ENCODE measurements at regions not wholly inside any gene's neighbourhood (a gene's known extent, or its start where the extent isn't known, plus 50 kb on each side); places are given as distances from the start of the nearest gene placed in this dataset.

GRCh38 chr7:50151661-50152060, 58.6 kb upstream of the ZPBP start:
- ChIA-PET CTCF (interaction anchor here (2.3 kb wide), 1 partner anchor 9 kb away, joined by 15 read pairs; no protein-coding TSS in a partner anchor), POLR2A (no interaction called here)
- Mint-ChIP-seq H3K27ac (ENCODE audit: low read depth, unreplicated experiment) (no peak overlapping the region), H3K36me3 (ENCODE audit: insufficient read depth, unreplicated experiment) (no peaks in the 10 kb centered on the region), H3K27me3 (ENCODE audit: insufficient read depth, unreplicated experiment) (peaks cover 38% of the 10 kb centered on the region), H3K4me3 (ENCODE audit: unreplicated experiment) (no peak overlapping the region), H3K4me1 (ENCODE audit: insufficient read depth, unreplicated experiment) (no peaks in the 10 kb centered on the region), H3K9me3 (ENCODE audit: unreplicated experiment) (no peaks in the 10 kb centered on the region)
- no peak for DNase-seq (ENCODE audit: unreplicated experiment)
- BruUV-seq (replicated peaks) = no TSS peak
- intact Hi-C loops (cut with micrococcal nuclease) = no loop called here
- no peak for TF ChIP-seq CTCF (IDR thresholded peaks at IDR 0.05; ENCODE audit: unreplicated experiment)

- ChIA-PET POLR2A (no interaction called here), CTCF (interaction anchor here (0.6 to 3.5 kb wide), 2 partner anchors 266 to 1586 kb away, joined by 3 to 15 read pairs; no protein-coding TSS in a partner anchor)
- TF ChIP-seq CTCF (IDR thresholded peaks at IDR 0.05; ENCODE audit: unreplicated experiment) = no peak
- H3K36me3 Mint-ChIP-seq (ENCODE audit: insufficient read depth, unreplicated experiment) = no peaks in the 10 kb centered on the region
- H3K4me3 Mint-ChIP-seq (ENCODE audit: unreplicated experiment) = no peak overlapping the region
- intact Hi-C loops (cut with micrococcal nuclease) = no loop called here
- no peaks in the 10 kb centered on the region for H3K4me1 Mint-ChIP-seq (ENCODE audit: insufficient read depth, unreplicated experiment)
- no peak overlapping the region for H3K27ac Mint-ChIP-seq (ENCODE audit: low read depth, unreplicated experiment)
- no peaks in the 10 kb centered on the region for H3K9me3 Mint-ChIP-seq (ENCODE audit: unreplicated experiment)
- no peak for DNase-seq (ENCODE audit: unreplicated experiment)
- BruUV-seq (replicated peaks) = no TSS peak
- H3K27me3 Mint-ChIP-seq (ENCODE audit: insufficient read depth, unreplicated experiment) = peaks cover 44% of the 10 kb centered on the region
Observed at GRCh38 chr7:50151001-50151400, 58.0 kb upstream of the ZPBP start.

- no peaks in the 10 kb centered on the region for H3K36me3 Mint-ChIP-seq (ENCODE audit: insufficient read depth, unreplicated experiment)
- H3K4me3 Mint-ChIP-seq (ENCODE audit: unreplicated experiment) = no peak overlapping the region
- H3K9me3 Mint-ChIP-seq (ENCODE audit: unreplicated experiment) = no peaks in the 10 kb centered on the region
Observed at GRCh38 chr7:50149369-50149768, 56.3 kb upstream of the ZPBP start.

More at GRCh38 chr7:50149369-50149768, 56.3 kb upstream of the ZPBP start:
- DNase-seq (ENCODE audit: unreplicated experiment) = no peak
- Mint-ChIP-seq H3K27me3 (ENCODE audit: insufficient read depth, unreplicated experiment) (peaks cover 45% of the 10 kb centered on the region), H3K27ac (ENCODE audit: low read depth, unreplicated experiment) (no peak overlapping the region), H3K4me1 (ENCODE audit: insufficient read depth, unreplicated experiment) (no peaks in the 10 kb centered on the region)
- no TSS peak for BruUV-seq (replicated peaks)
- intact Hi-C loops (cut with micrococcal nuclease) = no loop called here
- POLR2A ChIA-PET = no interaction called here
- CTCF ChIA-PET = interaction anchor here (0.6 to 3.5 kb wide), 5 partner anchors 14 to 1186 kb away, joined by 3 to 15 read pairs (median 3); no protein-coding TSS in a partner anchor
- no peak for TF ChIP-seq CTCF (IDR thresholded peaks at IDR 0.05; ENCODE audit: unreplicated experiment)

Data from MCF 10A (cell line).